Daoy (cell line): ENCODE measurements at regions not wholly inside any gene's neighbourhood (a gene's known extent, or its start where the extent isn't known, plus 50 kb on each side); places are given as distances from the start of the nearest gene placed in this dataset.
"Not testable (repeated sequence)": the region's sequence is repeated elsewhere in the genome, so short reads cannot be mapped to it uniquely, and the experiment has no call there.

Experiments used
- DNase-seq: peaks from one replicate; pipeline ENCODE4 v3.0.0-alpha.2; 2015; ENCODE audit warnings: low read depth

DNA sequence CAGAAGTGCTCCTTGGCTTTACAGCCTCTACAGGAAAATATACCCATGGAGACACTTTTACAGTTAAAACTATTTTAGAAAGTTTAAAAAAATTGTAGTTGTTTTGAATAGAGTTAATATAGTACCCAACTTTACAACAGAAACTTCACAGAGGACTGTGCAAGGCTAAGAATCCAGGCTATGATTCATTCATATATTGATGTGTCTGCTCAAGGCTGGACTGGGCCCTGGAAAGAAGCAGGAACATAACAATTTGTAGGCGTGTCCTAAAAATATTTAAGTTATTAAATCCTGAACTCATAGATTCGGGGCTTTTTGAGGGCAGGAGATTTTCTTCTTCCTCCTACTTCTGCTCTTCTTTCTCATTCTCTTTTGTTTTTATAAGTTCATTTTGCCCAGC is 291.5 kb upstream of the CCDC179 start:
- DNase-seq = no peak

DNA sequence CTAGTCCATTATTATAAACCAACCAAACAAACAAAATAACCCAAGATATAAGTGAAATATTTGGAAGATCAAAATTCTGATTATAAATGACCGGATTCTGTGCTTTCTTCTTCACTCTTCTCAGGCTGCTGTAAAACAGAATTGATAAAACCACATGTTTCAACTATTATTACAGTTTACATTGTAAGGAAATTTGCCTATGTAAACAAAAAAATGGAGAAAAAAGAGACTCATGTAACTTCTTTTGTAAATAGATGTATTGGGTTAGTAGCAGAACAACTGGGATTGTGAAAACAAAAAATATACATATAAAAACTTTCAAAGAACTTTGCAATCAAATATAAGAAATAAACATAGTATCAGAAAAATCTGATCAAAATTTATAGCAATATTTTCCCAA is 295.2 kb upstream of the CCDC179 start:
- DNase-seq = no peak

- no peak for DNase-seq
Measured at GRCh38 chr11:23164022-23164421, 303.7 kb upstream of the CCDC179 start.

DNA sequence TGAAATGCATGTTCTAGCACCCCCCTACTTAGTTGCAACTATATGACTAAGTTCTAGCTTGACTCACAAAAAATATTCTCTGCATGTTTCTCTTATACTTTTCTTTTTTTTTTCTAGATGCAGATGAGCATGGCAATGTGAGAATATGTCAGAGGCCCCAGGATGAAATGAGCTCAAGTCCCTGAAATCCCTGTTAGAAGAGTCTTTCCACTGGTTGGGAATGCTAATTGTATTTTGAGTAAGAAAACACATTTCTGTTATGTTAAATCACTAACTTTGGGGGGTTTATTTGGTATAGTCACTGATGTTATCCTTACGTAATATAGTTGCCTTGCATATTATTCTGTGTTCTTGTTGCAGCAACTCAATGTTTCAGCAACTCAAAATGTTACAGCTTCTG is 306.1 kb upstream of the CCDC179 start:
- DNase-seq = no peak

DNA sequence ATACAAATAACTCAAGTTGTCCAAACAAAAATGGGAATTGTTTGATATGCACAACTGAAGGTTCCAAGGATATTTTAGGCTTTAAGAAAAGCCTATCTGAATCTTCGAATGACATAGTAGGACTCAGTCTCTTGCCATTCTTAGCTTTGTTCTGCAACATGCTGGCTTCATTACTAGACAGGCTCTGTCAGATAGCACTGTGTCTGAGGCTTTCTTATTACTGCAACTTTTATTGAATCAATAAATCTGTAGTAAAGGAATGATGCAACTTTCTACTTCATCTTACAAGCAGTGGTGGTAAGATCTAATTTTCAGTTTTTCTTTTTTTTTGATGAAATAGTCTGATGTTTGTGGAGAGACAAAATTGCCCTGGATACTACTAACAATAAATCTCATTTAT is 319.3 kb upstream of the CCDC179 start:
- no peak for DNase-seq

GRCh38 chr11:23181022-23181807 is 320.9 kb upstream of the CCDC179 start:
- no peak for DNase-seq

- no peak for DNase-seq
Measured at GRCh38 chr11:23192256-23192655, 332.0 kb upstream of the CCDC179 start.

- DNase-seq = no peak
Measured at GRCh38 chr11:23201936-23202522, 341.8 kb upstream of the CCDC179 start.

- DNase-seq = no peak
Measured at GRCh38 chr11:23202611-23203010, 342.3 kb upstream of the CCDC179 start.

- no peak for DNase-seq
Measured at GRCh38 chr11:23205156-23205871, 345.0 kb upstream of the CCDC179 start.

GRCh38 chr11:23206741-23207336 is 346.6 kb upstream of the CCDC179 start:
- DNase-seq = no peak

GRCh38 chr11:23211221-23211620 is 350.9 kb upstream of the CCDC179 start:
- no peak for DNase-seq

GRCh38 chr11:23212807-23213206 is 352.5 kb upstream of the CCDC179 start:
- no peak for DNase-seq

- no peak for DNase-seq
Measured at GRCh38 chr11:23217072-23217471, 356.8 kb upstream of the CCDC179 start.

GRCh38 chr11:23220086-23220485 is 359.8 kb upstream of the CCDC179 start:
- not testable (repeated sequence) for DNase-seq

- no peak for DNase-seq
Measured at GRCh38 chr11:23221366-23221765, 361.1 kb upstream of the CCDC179 start.

GRCh38 chr11:23226331-23227077 is 366.2 kb upstream of the CCDC179 start:
- no peak for DNase-seq

GRCh38 chr11:23227078-23227445 is 366.8 kb upstream of the CCDC179 start:
- DNase-seq = no peak

GRCh38 chr11:23232652-23233051 is 372.4 kb upstream of the CCDC179 start:
- no peak for DNase-seq

GRCh38 chr11:23233075-23233474 is 372.8 kb upstream of the CCDC179 start:
- no peak for DNase-seq

DNA sequence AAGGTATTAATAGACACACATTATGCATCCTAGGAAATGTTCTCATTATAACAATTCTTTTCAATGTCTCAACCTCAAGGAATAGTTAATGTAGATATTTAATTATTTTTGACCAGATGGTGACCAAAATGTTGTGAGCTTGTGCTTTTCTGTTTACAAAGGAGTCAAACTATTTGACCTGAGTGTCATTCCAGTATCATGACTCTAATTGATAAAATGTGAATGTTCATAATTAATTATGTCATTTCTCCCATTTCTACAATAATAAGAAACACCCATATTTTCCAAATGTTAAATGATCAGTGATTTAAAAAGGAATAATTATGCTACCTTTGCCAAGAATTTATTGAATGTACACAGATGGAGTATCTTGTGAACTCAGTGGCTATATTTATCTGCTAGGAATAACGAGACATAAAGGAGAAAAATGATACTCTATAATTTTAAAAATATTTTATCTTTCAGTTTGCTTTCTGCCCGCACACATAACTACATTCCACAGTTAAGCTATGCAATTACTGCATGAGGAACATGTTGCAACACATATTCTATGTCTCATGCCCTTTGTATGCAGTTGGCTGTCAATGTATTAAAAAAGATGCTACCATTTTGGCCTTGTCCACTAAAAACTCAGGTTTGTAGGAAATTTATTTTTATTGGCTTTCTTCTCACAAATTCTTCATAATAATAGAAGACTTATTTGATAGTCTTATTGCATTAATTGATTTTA is 376.7 kb upstream of the CCDC179 start:
- DNase-seq = no peak
